Fibroblast of lung (primary cell): ENCODE measurements at regions not wholly inside any gene's neighbourhood (a gene's known extent, or its start where the extent isn't known, plus 50 kb on each side); places are given as distances from the start of the nearest gene placed in this dataset.

Experiments
- DNase-seq, 2 donors: peaks; one replicate each; pipeline versions ENCODE4 v3.0.0 to v3.0.0-alpha.2; 2010; ENCODE audit warnings: low read depth in 2 of 2
- H2AFZ ChIP-seq: 2 replicates; pipeline ENCODE4 v1.5.1; 2012; ENCODE audit warnings: low read length, control low read depth, inconsistent platforms
- H3K27ac ChIP-seq: 2 replicates; pipeline ENCODE4 v1.5.1; 2011; ENCODE audit warnings: low read length, control low read depth; ENCODE audit not compliant: insufficient read depth
- H3K27me3 ChIP-seq: 2 replicates; pipeline ENCODE4 v1.5.1; 2011; ENCODE audit warnings: mild to moderate bottlenecking, low read length; ENCODE audit not compliant: control insufficient read depth, insufficient read depth
- H3K36me3 ChIP-seq: 2 replicates; pipeline ENCODE4 v1.5.1; 2011; ENCODE audit warnings: low read length; ENCODE audit not compliant: control insufficient read depth, insufficient read depth
- H3K4me1 ChIP-seq: 2 replicates; pipeline ENCODE4 v1.5.1; 2011; ENCODE audit warnings: low read length; ENCODE audit not compliant: control insufficient read depth, insufficient read depth; ENCODE audit errors: extremely low read depth
- H3K4me2 ChIP-seq: 2 replicates; pipeline ENCODE4 v1.5.1; 2011; ENCODE audit warnings: low read length, control low read depth; ENCODE audit not compliant: insufficient read depth; ENCODE audit errors: extremely low read depth
- H3K4me3 ChIP-seq, 4 experiments: fragments of 200-600 bp in 1 of 4; sonication (generic) in 1 of 4; replicated peaks in 1 of 4; 2 replicates each; pipeline ENCODE4 v1.5.1; 2011 to 2016; ENCODE audit warnings: low read length in 4 of 4, low read depth in 3 of 4, mild to moderate bottlenecking in 3 of 4, control low read depth in 2 of 4, inconsistent platforms in 1 of 4, mixed read lengths in 1 of 4; ENCODE audit not compliant: insufficient read depth in 1 of 4; ENCODE audit errors: control extremely low read depth in 1 of 4
- H3K79me2 ChIP-seq: 2 replicates; pipeline ENCODE4 v1.5.1; 2012; ENCODE audit warnings: mild to moderate bottlenecking, low read length, inconsistent platforms; ENCODE audit not compliant: control insufficient read depth, insufficient read depth
- H3K9ac ChIP-seq: 2 replicates; pipeline ENCODE4 v1.5.1; 2011; ENCODE audit warnings: mild to moderate bottlenecking, low read length, control low read depth; ENCODE audit not compliant: insufficient read depth
- H3K9me3 ChIP-seq: 2 replicates; pipeline ENCODE4 v1.5.1; 2012; ENCODE audit warnings: low read depth, low read length; ENCODE audit not compliant: control insufficient read depth, insufficient read depth
- H4K20me1 ChIP-seq: 2 replicates; pipeline ENCODE4 v1.5.1; 2011; ENCODE audit warnings: low read length; ENCODE audit not compliant: control insufficient read depth, insufficient read depth; ENCODE audit errors: extremely low read depth
- CTCF ChIP-seq, 2 donors: IDR thresholded peaks in 1 of 2; conservative IDR thresholded peaks in 1 of 2; 1 replicate in 1 of 2; 2 replicates in 1 of 2; pipeline ENCODE4 v1.5.1; 2011 to 2012; ENCODE audit warnings: low read length in 2 of 2, control low read depth in 1 of 2, inconsistent platforms in 1 of 2, low read depth in 1 of 2, mild to moderate bottlenecking in 1 of 2
- EZH2 ChIP-seq: IDR thresholded peaks from 2 replicates; pipeline ENCODE4 v1.5.1; 2012; ENCODE audit warnings: low read length, control low read depth, mild to moderate bottlenecking; ENCODE audit errors: missing control alignments

- no peaks in the 10 kb centered on the region for H3K4me1 ChIP-seq
- H3K4me3 ChIP-seq: no peak overlapping the region
- no peaks in the 10 kb centered on the region for H4K20me1 ChIP-seq
- TF ChIP-seq CTCF (conservative IDR thresholded peaks at IDR 0.05 in 1 of 2, IDR thresholded peaks at IDR 0.05 in 1 of 2; ENCODE audit: low read depth in 1 of 2, low read length in 2 of 2) (no peak), EZH2 (no peak)
- no peak overlapping the region for H3K27ac ChIP-seq
- DNase-seq: peak; percentile 43 to 79
- no peak overlapping the region for H3K4me2 ChIP-seq
- no peaks in the 10 kb centered on the region for H3K27me3 ChIP-seq
- H2AFZ ChIP-seq: peak overlapping the region; percentile 17
- no peaks in the 10 kb centered on the region for H3K9me3 ChIP-seq
- H3K36me3 ChIP-seq: no peaks in the 10 kb centered on the region
- H3K9ac ChIP-seq: no peak overlapping the region
- no peaks in the 10 kb centered on the region for H3K79me2 ChIP-seq
Measured at GRCh38 chr12:92469837-92470236, 233.0 kb upstream of the PLEKHG7 start.

- Histone ChIP-seq H3K79me2 (no peaks in the 10 kb centered on the region), H4K20me1 (no peaks in the 10 kb centered on the region), H3K36me3 (no peaks in the 10 kb centered on the region), H3K27me3 (no peaks in the 10 kb centered on the region), H3K4me3 (no peak overlapping the region), H3K4me2 (no peak overlapping the region), H3K9me3 (no peaks in the 10 kb centered on the region), H3K4me1 (no peaks in the 10 kb centered on the region), H3K9ac (no peak overlapping the region), H3K27ac (no peak overlapping the region), H2AFZ (no peak overlapping the region)
- TF ChIP-seq EZH2 (no peak), CTCF (conservative IDR thresholded peaks at IDR 0.05 in 1 of 2, IDR thresholded peaks at IDR 0.05 in 1 of 2; ENCODE audit: low read depth in 1 of 2, low read length in 2 of 2) (no peak)
- DNase-seq: peak in 1 of 2 donors; percentile 24
Measured at GRCh38 chr12:92468358-92469020, 234.3 kb upstream of the PLEKHG7 start.

- no peaks in the 10 kb centered on the region for H3K4me1 ChIP-seq
- H3K4me2 ChIP-seq: no peak overlapping the region
- no peak for TF ChIP-seq CTCF (conservative IDR thresholded peaks at IDR 0.05 in 1 of 2, IDR thresholded peaks at IDR 0.05 in 1 of 2; ENCODE audit: low read depth in 1 of 2, low read length in 2 of 2)
- TF ChIP-seq EZH2: no peak
- no peak overlapping the region for H3K27ac ChIP-seq
- no peaks in the 10 kb centered on the region for H3K27me3 ChIP-seq
- no peaks in the 10 kb centered on the region for H4K20me1 ChIP-seq
- no peaks in the 10 kb centered on the region for H3K9me3 ChIP-seq
- no peak overlapping the region for H2AFZ ChIP-seq
- H3K9ac ChIP-seq: no peak overlapping the region
- no peaks in the 10 kb centered on the region for H3K79me2 ChIP-seq
- DNase-seq: peak in 1 of 2 donors; percentile 49
- H3K4me3 ChIP-seq: no peak overlapping the region
- no peaks in the 10 kb centered on the region for H3K36me3 ChIP-seq
Measured at GRCh38 chr12:92467886-92468285, 234.9 kb upstream of the PLEKHG7 start.
